ENCODE measurements at regions not wholly inside any gene's neighbourhood (a gene's known extent, or its start where the extent isn't known, plus 50 kb on each side); places are given as distances from the start of the nearest gene placed in this dataset.
A peak's percentile ranks its signal among the peaks of the same experiment; 100 is the strongest.

GRCh38 chr6:110033101-110033500 lies 55.0 kb downstream of the GPR6 start:
- no peak for DNase-seq (ENCODE audit: low read depth in 2 of 2)

GRCh38 chr6:110033749-110034666 lies 55.9 kb downstream of the GPR6 start:
- no peak for DNase-seq (ENCODE audit: low read depth in 2 of 2)

GRCh38 chr6:110034667-110035036 lies 56.5 kb downstream of the GPR6 start:
- no peak for DNase-seq (ENCODE audit: low read depth in 2 of 2)

GRCh38 chr6:110035321-110035720 lies 57.2 kb downstream of the GPR6 start:
- DNase-seq (ENCODE audit: low read depth in 2 of 2): no peak

GRCh38 chr6:110036408-110037302 lies 58.5 kb downstream of the GPR6 start:
- no peak for DNase-seq (ENCODE audit: low read depth in 2 of 2)

GRCh38 chr6:110037726-110038295 lies 59.7 kb downstream of the GPR6 start:
- no peak for DNase-seq (ENCODE audit: low read depth in 2 of 2)

- peak; percentile 65 to 67 for DNase-seq (ENCODE audit: low read depth in 2 of 2)
Measured at GRCh38 chr6:110039364-110039980, 61.4 kb downstream of the GPR6 start.

GRCh38 chr6:110039981-110040383 lies 61.9 kb downstream of the GPR6 start:
- DNase-seq (ENCODE audit: low read depth in 2 of 2): peak in 1 of 2 donors; percentile 3

GRCh38 chr6:110040716-110041115 lies 62.6 kb downstream of the GPR6 start:
- DNase-seq (ENCODE audit: low read depth in 2 of 2): no peak

GRCh38 chr6:110041126-110041525 lies 63.0 kb downstream of the GPR6 start:
- no peak for DNase-seq (ENCODE audit: low read depth in 2 of 2)

GRCh38 chr6:110041830-110042229 lies 63.7 kb downstream of the GPR6 start:
- no peak for DNase-seq (ENCODE audit: low read depth in 2 of 2)

- DNase-seq (ENCODE audit: low read depth in 2 of 2): no peak
Measured at GRCh38 chr6:110042670-110043296, 64.7 kb downstream of the GPR6 start.

- DNase-seq (ENCODE audit: low read depth in 2 of 2): no peak
Measured at GRCh38 chr6:110043366-110043994, 65.4 kb downstream of the GPR6 start.

- DNase-seq (ENCODE audit: low read depth in 2 of 2): no peak
Measured at GRCh38 chr6:110044096-110044495, 66.0 kb downstream of the GPR6 start.

- DNase-seq (ENCODE audit: low read depth in 2 of 2): no peak
Measured at GRCh38 chr6:110044622-110045021, 66.5 kb downstream of the GPR6 start.

- no peak for DNase-seq (ENCODE audit: low read depth in 2 of 2)
Measured at GRCh38 chr6:110048221-110048875, 70.2 kb downstream of the GPR6 start.

- no peak for DNase-seq (ENCODE audit: low read depth in 2 of 2)
Measured at GRCh38 chr6:110049696-110050439, 71.8 kb downstream of the GPR6 start.
